Thyroid gland (tissue), 4 donors: ENCODE measurements at regions not wholly inside any gene's neighbourhood (a gene's known extent, or its start where the extent isn't known, plus 50 kb on each side); places are given as distances from the start of the nearest gene placed in this dataset.

ENCODE experiments used
- CTCF ChIP-seq, 6 experiments: fragments of 200-600 bp in 3 of 6; fragments of 450-650 bp in 3 of 6; sonication (generic) in 3 of 6; IDR thresholded peaks; one replicate each; pipeline ENCODE4 v1.5.1; 2016 to 2019; ENCODE audit warnings: antibody characterized with exemption in 6 of 6, mild to moderate bottlenecking in 2 of 6, inconsistent platforms in 1 of 6, moderate library complexity in 1 of 6
- POLR2A ChIP-seq, 2 donors: fragments of 450-650 bp; IDR thresholded peaks; one replicate each; pipeline ENCODE4 v1.6.1; 2017; ENCODE audit warnings: antibody characterized with exemption in 2 of 2, mild to moderate bottlenecking in 2 of 2, moderate library complexity in 1 of 2

GRCh38 chr2:238667008-238667407 is 180.9 kb upstream of the TWIST2 start:
- TF ChIP-seq CTCF (IDR thresholded peaks at IDR 0.05): no peak
- TF ChIP-seq POLR2A (IDR thresholded peaks at IDR 0.05): no peak
